ENCODE measurements at regions not wholly inside any gene's neighbourhood (a gene's known extent, or its start where the extent isn't known, plus 50 kb on each side); places are given as distances from the start of the nearest gene placed in this dataset.
"Not testable (repeated sequence)": the region's sequence is repeated elsewhere in the genome, so short reads cannot be mapped to it uniquely, and the experiment has no call there.

DNA sequence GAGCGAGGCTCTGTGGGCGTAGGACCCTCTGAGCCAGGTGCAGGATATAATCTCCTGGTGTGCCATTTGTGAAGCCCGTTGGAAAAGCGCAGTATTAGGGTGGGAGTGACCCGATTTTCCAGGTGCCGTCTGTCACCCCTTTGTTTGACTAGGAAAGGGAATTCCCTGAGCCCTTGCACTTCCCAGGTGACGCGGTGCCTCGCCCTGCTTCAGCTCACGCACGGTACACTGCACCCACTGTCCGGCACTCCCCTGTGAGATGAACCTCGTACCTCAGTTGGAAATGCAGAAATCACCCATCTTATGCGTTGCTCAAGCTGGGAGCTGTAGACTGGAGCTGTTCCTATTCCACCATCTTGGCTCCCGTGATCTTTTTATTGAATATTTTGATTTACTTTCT is 576.0 kb upstream of the CPEB2 start:
- not testable (repeated sequence) for H3K36me3 ChIP-seq (ENCODE audit: insufficient read depth, low read length); H3K27me3 ChIP-seq (ENCODE audit: insufficient read depth, low read length); H3K4me3 ChIP-seq (ENCODE audit: low read length); H3K9me3 ChIP-seq (ENCODE audit: low read length); H3K4me1 ChIP-seq (ENCODE audit: insufficient read depth, low read length); H2AFZ ChIP-seq (ENCODE audit: low read depth, low read length)

DNA sequence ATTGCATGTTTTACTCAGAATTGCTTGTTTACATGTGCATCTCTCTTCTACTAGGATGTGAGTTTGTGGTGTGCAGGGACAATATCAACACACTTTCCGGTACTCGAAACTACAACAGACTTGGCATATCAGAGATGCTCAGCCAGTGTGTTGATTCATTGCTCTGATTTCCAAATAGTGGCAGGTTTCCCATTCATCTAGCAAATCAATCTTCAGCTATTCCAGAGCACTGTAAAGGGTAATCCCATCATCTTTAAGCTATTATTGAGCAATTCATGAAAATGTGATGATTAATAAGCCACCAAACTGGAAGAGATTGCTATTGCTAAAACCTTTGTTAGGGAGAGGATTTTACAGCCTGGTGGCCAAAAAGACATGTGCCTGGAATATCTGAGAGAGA is 574.2 kb upstream of the CPEB2 start:
- no peaks in the 10 kb centered on the region for H3K27me3 ChIP-seq (ENCODE audit: insufficient read depth, low read length)
- H3K4me1 ChIP-seq (ENCODE audit: insufficient read depth, low read length), result no peaks in the 10 kb centered on the region
- H3K36me3 ChIP-seq (ENCODE audit: insufficient read depth, low read length), result no peaks in the 10 kb centered on the region
- no peak overlapping the region for H3K4me3 ChIP-seq (ENCODE audit: low read length)
- H2AFZ ChIP-seq (ENCODE audit: low read depth, low read length), result no peak overlapping the region
- no peaks in the 10 kb centered on the region for H3K9me3 ChIP-seq (ENCODE audit: low read length)

DNA sequence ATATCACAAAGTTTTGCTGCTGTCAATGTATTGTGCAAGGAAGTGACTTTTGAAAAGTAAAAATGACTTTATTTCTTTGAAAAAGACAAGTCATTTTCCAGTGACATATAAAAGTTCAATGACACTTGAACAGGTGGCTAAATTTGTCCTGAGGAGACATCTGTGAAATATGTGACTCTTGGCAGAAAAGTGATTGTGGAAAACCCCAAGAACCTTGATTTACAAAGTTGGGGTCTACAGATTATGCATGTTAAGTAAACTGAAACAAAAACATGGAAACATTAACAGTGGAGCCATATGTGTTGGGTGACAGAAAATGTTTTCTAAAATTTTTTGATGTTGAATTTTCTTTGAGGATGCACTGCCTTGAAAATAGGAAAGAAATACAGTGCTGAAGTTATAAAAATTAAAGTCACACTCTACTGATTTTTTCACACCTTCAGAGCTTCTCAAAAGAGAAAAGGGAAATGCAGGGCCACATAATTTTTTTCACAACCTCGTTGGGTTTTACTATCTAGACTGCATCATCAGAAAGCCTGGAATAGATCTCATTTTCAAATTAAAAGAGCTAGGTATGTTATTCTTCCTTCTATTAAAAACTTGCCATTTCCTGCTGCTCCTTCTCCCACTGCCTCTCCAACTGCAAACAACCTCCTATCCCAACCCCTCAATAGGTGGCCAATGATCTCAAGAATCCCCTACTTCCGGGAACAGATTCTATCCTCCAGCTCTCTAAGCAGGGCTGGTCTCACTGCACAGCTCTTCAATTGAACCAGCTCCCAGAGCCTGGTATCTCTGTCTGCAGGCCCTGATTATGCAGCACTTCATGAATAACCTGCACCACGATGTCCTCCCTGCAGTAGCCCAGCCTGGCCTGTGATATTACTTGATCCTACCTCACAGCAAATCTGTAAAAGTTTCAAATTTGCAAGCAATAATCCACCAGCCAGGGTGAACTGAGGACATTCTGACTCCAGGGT is 570.8 kb upstream of the CPEB2 start:
- H3K9me3 ChIP-seq (ENCODE audit: low read length), result no peaks in the 10 kb centered on the region
- no peaks in the 10 kb centered on the region for H3K36me3 ChIP-seq (ENCODE audit: insufficient read depth, low read length)
- no peaks in the 10 kb centered on the region for H3K4me1 ChIP-seq (ENCODE audit: insufficient read depth, low read length)
- H3K27me3 ChIP-seq (ENCODE audit: insufficient read depth, low read length), result no peaks in the 10 kb centered on the region
- no peak overlapping the region for H3K4me3 ChIP-seq (ENCODE audit: low read length)
- H2AFZ ChIP-seq (ENCODE audit: low read depth, low read length), result no peak overlapping the region

DNA sequence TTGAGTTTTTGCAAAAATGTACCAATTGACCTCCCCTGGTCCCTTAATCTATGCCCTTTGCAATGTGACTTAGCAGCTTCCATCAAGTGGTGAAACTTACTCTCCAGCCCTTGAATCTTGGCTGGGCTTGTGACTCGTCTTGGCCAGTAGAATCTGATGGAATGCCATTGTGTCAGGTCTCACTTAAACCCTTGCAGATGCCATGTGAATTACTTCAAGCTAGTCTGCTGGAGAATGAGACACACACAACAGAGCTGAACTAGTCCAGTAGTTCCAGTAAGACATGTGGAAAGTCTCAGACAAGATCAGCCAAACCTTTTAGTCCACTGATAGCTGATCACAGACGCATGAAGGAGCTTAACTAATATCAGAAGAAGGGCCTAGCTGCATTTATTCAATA is 567.8 kb upstream of the CPEB2 start:
- no peaks in the 10 kb centered on the region for H3K27me3 ChIP-seq (ENCODE audit: insufficient read depth, low read length)
- H3K4me1 ChIP-seq (ENCODE audit: insufficient read depth, low read length), result no peaks in the 10 kb centered on the region
- H3K4me3 ChIP-seq (ENCODE audit: low read length), result no peak overlapping the region
- no peaks in the 10 kb centered on the region for H3K36me3 ChIP-seq (ENCODE audit: insufficient read depth, low read length)
- no peaks in the 10 kb centered on the region for H3K9me3 ChIP-seq (ENCODE audit: low read length)
- no peak overlapping the region for H2AFZ ChIP-seq (ENCODE audit: low read depth, low read length)

- no peaks in the 10 kb centered on the region for H3K4me1 ChIP-seq (ENCODE audit: insufficient read depth, low read length)
These were observed 567.4 kb upstream of the CPEB2 start for GRCh38 chr4:14434916-14435315.

DNA sequence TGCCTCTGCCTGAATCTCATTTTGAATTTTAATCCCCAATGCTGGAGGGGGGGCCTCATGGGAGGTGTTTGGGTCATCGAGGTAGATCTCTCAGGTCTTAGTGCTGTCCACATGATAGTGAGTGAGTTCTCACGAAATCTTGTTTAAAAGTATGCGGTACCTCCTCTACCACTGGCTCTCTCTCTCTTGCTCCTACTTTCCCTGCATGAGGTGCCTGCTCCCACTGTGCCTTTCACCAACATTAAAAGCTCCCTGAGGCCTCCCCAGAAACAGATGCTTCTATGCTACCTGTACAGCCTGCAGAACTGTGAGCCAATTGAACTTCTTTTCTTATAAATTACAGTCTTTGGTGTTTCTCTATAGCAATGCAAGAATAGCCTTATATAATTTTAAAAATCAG is 560.7 kb upstream of the CPEB2 start:
- H3K36me3 ChIP-seq (ENCODE audit: insufficient read depth, low read length), result no peaks in the 10 kb centered on the region
- no peak overlapping the region for H3K4me3 ChIP-seq (ENCODE audit: low read length)
- no peaks in the 10 kb centered on the region for H3K27me3 ChIP-seq (ENCODE audit: insufficient read depth, low read length)
- H3K4me1 ChIP-seq (ENCODE audit: insufficient read depth, low read length), result no peaks in the 10 kb centered on the region
- H3K9me3 ChIP-seq (ENCODE audit: low read length), result no peaks in the 10 kb centered on the region
- no peak overlapping the region for H2AFZ ChIP-seq (ENCODE audit: low read depth, low read length)

More at GRCh38 chr4:14434916-14435315, 567.4 kb upstream of the CPEB2 start:
- Histone ChIP-seq H3K27me3 (ENCODE audit: insufficient read depth, low read length) (no peaks in the 10 kb centered on the region), H3K4me3 (ENCODE audit: low read length) (no peak overlapping the region), H3K36me3 (ENCODE audit: insufficient read depth, low read length) (no peaks in the 10 kb centered on the region), H2AFZ (ENCODE audit: low read depth, low read length) (no peak overlapping the region), H3K9me3 (ENCODE audit: low read length) (no peaks in the 10 kb centered on the region)

- no peaks in the 10 kb centered on the region for H3K4me1 ChIP-seq (ENCODE audit: insufficient read depth, low read length)
- no peaks in the 10 kb centered on the region for H3K9me3 ChIP-seq (ENCODE audit: low read length)
- H2AFZ ChIP-seq (ENCODE audit: low read depth, low read length), result no peak overlapping the region
- no peaks in the 10 kb centered on the region for H3K36me3 ChIP-seq (ENCODE audit: insufficient read depth, low read length)
- no peak overlapping the region for H3K4me3 ChIP-seq (ENCODE audit: low read length)
- H3K27me3 ChIP-seq (ENCODE audit: insufficient read depth, low read length), result no peaks in the 10 kb centered on the region
These were observed 556.4 kb upstream of the CPEB2 start for GRCh38 chr4:14445882-14446281.

- Histone ChIP-seq H3K36me3 (ENCODE audit: insufficient read depth, low read length) (no peaks in the 10 kb centered on the region), H2AFZ (ENCODE audit: low read depth, low read length) (no peak overlapping the region), H3K4me3 (ENCODE audit: low read length) (no peak overlapping the region), H3K27me3 (ENCODE audit: insufficient read depth, low read length) (no peaks in the 10 kb centered on the region), H3K4me1 (ENCODE audit: insufficient read depth, low read length) (no peaks in the 10 kb centered on the region), H3K9me3 (ENCODE audit: low read length) (no peaks in the 10 kb centered on the region)
These were observed 556.0 kb upstream of the CPEB2 start for GRCh38 chr4:14446311-14446710.

DNA sequence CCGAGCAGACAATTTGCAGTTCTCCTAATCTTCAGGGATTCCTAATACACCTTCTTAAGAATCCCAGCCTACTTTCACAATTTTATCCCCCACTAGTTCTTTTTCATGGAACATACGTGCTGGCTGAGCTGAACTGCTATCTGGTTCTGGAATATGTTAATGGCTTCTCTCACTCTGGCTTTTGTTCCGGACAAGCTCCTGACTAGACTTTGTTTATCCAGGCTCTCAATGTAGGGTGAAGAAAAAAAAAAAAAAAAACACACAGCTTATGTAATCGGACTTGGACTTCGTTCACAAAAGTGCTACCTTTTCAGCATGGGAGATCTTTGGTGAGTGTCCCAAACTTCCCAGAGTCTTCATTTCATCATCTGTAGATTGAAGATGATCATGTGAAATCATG is 555.4 kb upstream of the CPEB2 start:
- H3K4me1 ChIP-seq (ENCODE audit: insufficient read depth, low read length), result no peaks in the 10 kb centered on the region
- H2AFZ ChIP-seq (ENCODE audit: low read depth, low read length), result no peak overlapping the region
- no peaks in the 10 kb centered on the region for H3K9me3 ChIP-seq (ENCODE audit: low read length)
- no peak overlapping the region for H3K4me3 ChIP-seq (ENCODE audit: low read length)
- no peaks in the 10 kb centered on the region for H3K36me3 ChIP-seq (ENCODE audit: insufficient read depth, low read length)
- no peaks in the 10 kb centered on the region for H3K27me3 ChIP-seq (ENCODE audit: insufficient read depth, low read length)

DNA sequence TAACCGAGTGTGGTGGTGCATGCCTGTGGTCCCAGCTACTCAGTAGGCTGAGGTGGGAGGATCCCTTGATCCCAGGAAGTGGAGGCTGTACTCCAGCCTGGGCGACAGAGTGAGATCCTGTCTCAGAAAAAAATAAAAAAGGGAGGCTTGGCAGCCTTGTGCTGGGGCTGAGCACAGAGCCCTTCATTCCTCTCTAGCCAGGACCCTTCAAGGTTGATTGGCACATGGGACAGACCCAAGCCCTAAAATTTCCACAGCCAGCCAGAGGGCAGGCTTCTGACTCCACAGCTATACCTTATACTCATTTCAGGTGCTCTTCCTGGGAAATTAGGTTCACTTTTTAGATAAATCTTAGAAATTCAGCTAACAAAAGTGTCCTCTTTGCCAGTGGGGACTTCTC is 553.0 kb upstream of the CPEB2 start:
- Histone ChIP-seq H2AFZ (ENCODE audit: low read depth, low read length) (no peak overlapping the region), H3K27me3 (ENCODE audit: insufficient read depth, low read length) (no peaks in the 10 kb centered on the region), H3K36me3 (ENCODE audit: insufficient read depth, low read length) (no peaks in the 10 kb centered on the region), H3K4me3 (ENCODE audit: low read length) (no peak overlapping the region), H3K4me1 (ENCODE audit: insufficient read depth, low read length) (no peaks in the 10 kb centered on the region), H3K9me3 (ENCODE audit: low read length) (no peaks in the 10 kb centered on the region)

DNA sequence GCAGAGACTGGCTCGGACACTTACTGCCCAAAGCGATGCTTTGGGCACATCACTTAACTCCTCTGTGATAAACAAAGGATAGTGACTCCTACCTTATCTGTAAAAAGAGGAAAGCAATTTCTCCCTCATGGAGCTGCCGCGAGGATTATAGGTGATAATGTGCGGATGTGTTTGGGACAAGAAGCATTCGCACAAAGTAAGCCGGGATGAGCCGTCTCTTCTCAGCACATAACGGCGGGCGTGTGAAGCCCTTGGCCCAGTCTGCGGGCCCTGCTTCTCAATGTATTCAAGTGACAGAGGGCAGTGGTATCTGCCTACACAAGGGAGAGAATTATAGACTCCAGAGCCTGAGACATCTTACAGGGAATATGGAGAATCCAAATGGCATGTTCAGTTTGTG is 550.3 kb upstream of the CPEB2 start:
- Histone ChIP-seq H3K27me3 (ENCODE audit: insufficient read depth, low read length) (no peaks in the 10 kb centered on the region), H3K4me3 (ENCODE audit: low read length) (no peak overlapping the region), H2AFZ (ENCODE audit: low read depth, low read length) (no peak overlapping the region), H3K9me3 (ENCODE audit: low read length) (no peaks in the 10 kb centered on the region), H3K36me3 (ENCODE audit: insufficient read depth, low read length) (no peaks in the 10 kb centered on the region), H3K4me1 (ENCODE audit: insufficient read depth, low read length) (no peaks in the 10 kb centered on the region)

DNA sequence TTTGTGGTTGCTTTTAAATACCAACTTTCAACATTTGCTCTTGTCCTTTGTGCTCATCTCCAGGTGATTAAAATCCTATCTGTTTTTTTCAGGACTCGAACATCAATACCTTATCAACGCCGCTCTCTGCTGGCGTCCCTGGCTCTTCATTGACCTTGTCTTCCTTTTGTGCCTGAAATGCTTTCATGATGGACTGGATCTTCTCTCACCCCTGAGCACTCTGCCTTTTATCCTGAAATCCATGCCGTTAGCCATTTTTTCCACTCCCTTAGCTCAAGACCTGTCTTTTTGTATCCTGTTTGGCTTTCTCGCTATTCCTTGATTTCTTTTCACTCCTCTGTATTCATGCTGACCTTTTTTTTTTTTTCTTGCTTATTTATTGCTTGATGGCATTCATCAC is 549.5 kb upstream of the CPEB2 start:
- Histone ChIP-seq H3K27me3 (ENCODE audit: insufficient read depth, low read length) (no peaks in the 10 kb centered on the region), H3K4me3 (ENCODE audit: low read length) (no peak overlapping the region), H3K4me1 (ENCODE audit: insufficient read depth, low read length) (no peaks in the 10 kb centered on the region), H2AFZ (ENCODE audit: low read depth, low read length) (no peak overlapping the region), H3K9me3 (ENCODE audit: low read length) (no peaks in the 10 kb centered on the region), H3K36me3 (ENCODE audit: insufficient read depth, low read length) (no peaks in the 10 kb centered on the region)

DNA sequence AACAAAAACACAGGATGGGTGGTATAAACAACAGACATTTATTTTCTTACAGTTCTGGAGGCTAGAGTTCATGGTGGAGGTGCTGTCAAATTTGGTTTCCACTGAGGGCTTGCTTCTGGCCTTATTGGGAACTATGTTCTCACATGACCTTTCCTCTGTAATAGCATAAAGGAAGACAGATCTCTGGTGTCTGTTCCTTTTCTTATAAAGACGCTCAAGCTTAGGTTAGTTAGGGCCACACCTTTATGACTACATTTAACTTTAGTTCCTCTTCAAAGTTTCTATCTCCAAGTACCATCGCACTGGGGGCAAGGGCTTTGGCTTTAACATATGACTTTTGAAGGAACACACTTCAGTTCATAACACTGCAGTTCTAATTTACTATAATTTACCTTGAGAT is 543.8 kb upstream of the CPEB2 start:
- H3K36me3 ChIP-seq (ENCODE audit: insufficient read depth, low read length), result no peaks in the 10 kb centered on the region
- no peak overlapping the region for H3K4me3 ChIP-seq (ENCODE audit: low read length)
- no peaks in the 10 kb centered on the region for H3K27me3 ChIP-seq (ENCODE audit: insufficient read depth, low read length)
- no peak overlapping the region for H2AFZ ChIP-seq (ENCODE audit: low read depth, low read length)
- H3K9me3 ChIP-seq (ENCODE audit: low read length), result no peaks in the 10 kb centered on the region
- no peaks in the 10 kb centered on the region for H3K4me1 ChIP-seq (ENCODE audit: insufficient read depth, low read length)

- H3K36me3 ChIP-seq (ENCODE audit: insufficient read depth, low read length), result no peaks in the 10 kb centered on the region
- no peak overlapping the region for H3K4me3 ChIP-seq (ENCODE audit: low read length)
- H3K9me3 ChIP-seq (ENCODE audit: low read length), result no peaks in the 10 kb centered on the region
- H3K4me1 ChIP-seq (ENCODE audit: insufficient read depth, low read length), result no peaks in the 10 kb centered on the region
- no peaks in the 10 kb centered on the region for H3K27me3 ChIP-seq (ENCODE audit: insufficient read depth, low read length)
- no peak overlapping the region for H2AFZ ChIP-seq (ENCODE audit: low read depth, low read length)
These were observed 537.2 kb upstream of the CPEB2 start for GRCh38 chr4:14465057-14465456.

Data from neuron (in vitro differentiated cells).